ENCODE measurements at regions not wholly inside any gene's neighbourhood (a gene's known extent, or its start where the extent isn't known, plus 50 kb on each side); places are given as distances from the start of the nearest gene placed in this dataset.

- no peaks in the 10 kb centered on the region for H3K36me3 ChIP-seq
- H3K4me3 ChIP-seq, result no peak overlapping the region
- H3K27ac ChIP-seq, result no peak overlapping the region
- H3K4me1 ChIP-seq, result no peaks in the 10 kb centered on the region
- TF ChIP-seq CTCF (IDR thresholded peaks at IDR 0.05), result no peak
- no peaks in the 10 kb centered on the region for H3K9me3 ChIP-seq
- intact Hi-C loops (cut with DNase I), result no loop called here
- no peak for DNase-seq (ENCODE audit: low spot score in 2 of 2)
- H3K27me3 ChIP-seq, result no peaks in the 10 kb centered on the region
Measured at GRCh38 chr21:40985370-40985769, 138.4 kb upstream of the DSCAM start.

GRCh38 chr21:40990366-40990765, 143.4 kb upstream of the DSCAM start:
- DNase-seq (ENCODE audit: low spot score in 2 of 2), result no peak
- Histone ChIP-seq H3K36me3 (no peaks in the 10 kb centered on the region), H3K4me3 (no peak overlapping the region), H3K9me3 (no peaks in the 10 kb centered on the region), H3K4me1 (no peaks in the 10 kb centered on the region), H3K27ac (no peak overlapping the region), H3K27me3 (no peaks in the 10 kb centered on the region)
- TF ChIP-seq CTCF (IDR thresholded peaks at IDR 0.05), result no peak
- intact Hi-C loops (cut with DNase I), result no loop called here

GRCh38 chr21:40997831-40998230, 150.9 kb upstream of the DSCAM start:
- H3K4me3 ChIP-seq, result no peak overlapping the region
- no peak for TF ChIP-seq CTCF (IDR thresholded peaks at IDR 0.05)
- H3K9me3 ChIP-seq, result peaks cover 0 to 4% of the 10 kb centered on the region in 2 donors
- no peak for DNase-seq (ENCODE audit: low spot score in 2 of 2)
- no peak overlapping the region for H3K27ac ChIP-seq
- no peaks in the 10 kb centered on the region for H3K4me1 ChIP-seq
- intact Hi-C loops (cut with DNase I), result no loop called here
- no peaks in the 10 kb centered on the region for H3K27me3 ChIP-seq
- no peaks in the 10 kb centered on the region for H3K36me3 ChIP-seq

GRCh38 chr21:41000838-41001237, 153.9 kb upstream of the DSCAM start:
- DNase-seq (ENCODE audit: low spot score in 2 of 2), result no peak
- Histone ChIP-seq H3K9me3 (peaks cover 0 to 4% of the 10 kb centered on the region in 2 donors), H3K27ac (no peak overlapping the region), H3K4me3 (no peak overlapping the region), H3K27me3 (no peaks in the 10 kb centered on the region), H3K36me3 (no peaks in the 10 kb centered on the region), H3K4me1 (no peaks in the 10 kb centered on the region)
- intact Hi-C loops (cut with DNase I), result no loop called here
- no peak for TF ChIP-seq CTCF (IDR thresholded peaks at IDR 0.05)

GRCh38 chr21:41006636-41007035, 159.7 kb upstream of the DSCAM start:
- no peak for DNase-seq (ENCODE audit: low spot score in 2 of 2)
- intact Hi-C loops (cut with DNase I), result no loop called here
- no peak for TF ChIP-seq CTCF (IDR thresholded peaks at IDR 0.05)
- Histone ChIP-seq H3K4me1 (no peaks in the 10 kb centered on the region), H3K27me3 (no peaks in the 10 kb centered on the region), H3K9me3 (no peaks in the 10 kb centered on the region), H3K36me3 (no peaks in the 10 kb centered on the region), H3K4me3 (no peak overlapping the region), H3K27ac (no peak overlapping the region)

GRCh38 chr21:41008351-41008750, 159.6 kb upstream of the BACE2 start:
- intact Hi-C loops (cut with DNase I), result no loop called here
- no peak overlapping the region for H3K27ac ChIP-seq
- no peak for TF ChIP-seq CTCF (IDR thresholded peaks at IDR 0.05)

More at GRCh38 chr21:41008351-41008750, 159.6 kb upstream of the BACE2 start:
- no peaks in the 10 kb centered on the region for H3K4me1 ChIP-seq
- no peaks in the 10 kb centered on the region for H3K9me3 ChIP-seq
- no peak for DNase-seq (ENCODE audit: low spot score in 2 of 2)
- H3K4me3 ChIP-seq, result no peak overlapping the region
- no peaks in the 10 kb centered on the region for H3K27me3 ChIP-seq
- no peaks in the 10 kb centered on the region for H3K36me3 ChIP-seq
